ENCODE measurements at regions not wholly inside any gene's neighbourhood (a gene's known extent, or its start where the extent isn't known, plus 50 kb on each side); places are given as distances from the start of the nearest gene placed in this dataset.

DNA sequence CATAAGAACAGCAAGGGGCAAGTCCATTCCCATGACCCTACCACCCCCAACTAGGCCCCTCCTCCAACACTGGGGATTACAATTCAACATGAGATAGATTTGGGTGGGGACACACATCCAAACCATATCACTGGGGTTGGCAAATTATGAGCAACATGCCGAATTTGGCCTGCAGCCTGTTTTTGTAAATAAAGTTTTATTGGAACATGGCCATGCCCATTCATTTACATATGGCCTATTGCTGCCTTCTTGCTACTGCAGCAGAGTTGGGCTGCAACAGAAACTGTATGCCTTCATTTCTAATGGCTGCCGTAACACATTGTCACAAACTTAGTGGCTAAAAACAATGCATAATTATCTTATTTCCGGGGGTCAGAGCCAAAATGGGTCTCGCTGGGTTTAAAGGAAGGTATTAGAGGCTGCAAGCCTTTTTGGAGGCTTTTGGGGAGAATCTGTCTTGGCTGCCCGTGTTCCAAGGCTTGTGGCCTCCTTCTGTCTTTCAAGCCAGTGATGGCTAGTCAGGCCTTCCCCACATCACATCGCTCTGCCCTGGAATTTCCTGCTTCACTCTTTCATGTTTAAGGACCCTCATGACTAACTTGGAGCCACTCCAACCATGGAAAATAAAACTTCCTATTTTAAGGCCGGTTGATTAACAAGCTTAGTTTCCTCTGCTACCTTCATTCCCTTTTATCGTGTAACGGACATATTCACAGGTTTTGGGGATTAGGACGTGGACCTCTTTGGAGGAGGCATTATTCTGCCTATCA, 428.5 kb upstream of the PROK2 start:
- DNase-seq (ENCODE audit: low read depth in 2 of 2): no peak

- DNase-seq (ENCODE audit: low read depth in 2 of 2): no peak
Measured at GRCh38 chr3:72212396-72212795, 427.4 kb upstream of the PROK2 start.

DNA sequence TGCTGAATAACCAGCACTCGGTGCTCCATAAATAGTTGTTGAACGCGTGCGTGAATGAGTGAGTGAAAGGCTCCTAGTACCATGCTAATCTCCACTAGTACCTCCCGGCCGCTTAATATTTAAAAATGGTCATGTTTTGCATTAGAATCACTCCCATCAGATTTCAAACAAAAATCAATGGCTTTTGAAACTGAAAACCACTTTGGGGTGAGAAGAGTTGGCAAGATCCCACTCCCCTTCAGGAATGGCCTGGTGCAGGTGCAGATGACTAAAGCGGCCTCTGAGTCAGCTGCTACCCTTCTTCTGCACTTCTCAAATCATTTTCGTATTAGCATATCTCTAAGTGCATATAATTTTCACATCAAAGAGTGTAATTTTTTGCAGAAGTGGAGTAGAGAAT, 425.3 kb upstream of the PROK2 start:
- DNase-seq (ENCODE audit: low read depth in 2 of 2): no peak

DNA sequence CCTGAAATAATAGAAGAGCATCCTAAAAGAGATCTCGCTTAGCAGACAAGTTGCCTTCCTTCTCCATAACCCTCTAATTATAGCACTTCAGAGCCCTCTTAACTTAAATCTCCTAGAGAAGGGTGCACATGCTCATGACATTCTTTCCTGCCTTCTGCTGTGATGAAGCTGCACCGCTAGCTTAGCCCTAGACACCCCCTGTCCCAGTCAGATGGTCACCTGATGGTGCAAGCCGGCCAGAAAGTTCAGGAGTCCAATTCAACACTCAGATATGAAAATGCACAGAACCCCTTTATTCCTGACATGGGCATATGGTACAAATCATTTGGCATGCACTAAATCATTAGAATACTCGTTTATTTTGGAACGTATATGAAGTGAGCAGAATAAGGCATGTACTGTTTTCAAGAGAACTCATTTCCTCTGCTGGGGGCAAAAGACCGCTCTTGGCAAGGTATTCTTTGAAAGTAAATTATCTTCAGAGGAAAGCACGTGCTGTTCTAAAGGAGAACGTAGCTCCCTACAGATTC, 420.4 kb upstream of the PROK2 start:
- DNase-seq (ENCODE audit: low read depth in 2 of 2): no peak

- DNase-seq (ENCODE audit: low read depth in 2 of 2): no peak
Measured at GRCh38 chr3:72204452-72204851, 419.5 kb upstream of the PROK2 start.

- DNase-seq (ENCODE audit: low read depth in 2 of 2): no peak
Measured at GRCh38 chr3:72203613-72204349, 418.8 kb upstream of the PROK2 start.

GRCh38 chr3:72203105-72203504, 418.2 kb upstream of the PROK2 start:
- DNase-seq (ENCODE audit: low read depth in 2 of 2): no peak

DNA sequence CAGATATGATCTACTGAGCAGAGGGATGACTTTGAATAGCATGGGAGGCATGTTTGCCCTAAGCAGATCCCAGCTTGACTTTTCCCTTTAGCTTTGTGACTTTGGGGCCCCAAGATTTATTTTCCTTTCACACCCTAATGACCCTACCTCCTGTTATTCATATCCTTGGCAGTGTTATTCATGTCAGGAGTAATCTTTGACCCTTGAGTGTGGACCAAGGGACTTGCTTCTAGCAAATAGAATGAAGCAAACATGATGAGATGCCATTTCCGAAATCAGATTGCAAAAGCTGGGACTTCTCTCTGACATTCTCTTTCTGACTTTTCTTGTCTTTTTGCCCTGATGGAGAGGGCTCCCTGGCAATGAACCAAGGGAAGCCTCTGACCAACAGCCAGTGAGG, 415.4 kb upstream of the PROK2 start:
- DNase-seq (ENCODE audit: low read depth in 2 of 2): no peak

DNA sequence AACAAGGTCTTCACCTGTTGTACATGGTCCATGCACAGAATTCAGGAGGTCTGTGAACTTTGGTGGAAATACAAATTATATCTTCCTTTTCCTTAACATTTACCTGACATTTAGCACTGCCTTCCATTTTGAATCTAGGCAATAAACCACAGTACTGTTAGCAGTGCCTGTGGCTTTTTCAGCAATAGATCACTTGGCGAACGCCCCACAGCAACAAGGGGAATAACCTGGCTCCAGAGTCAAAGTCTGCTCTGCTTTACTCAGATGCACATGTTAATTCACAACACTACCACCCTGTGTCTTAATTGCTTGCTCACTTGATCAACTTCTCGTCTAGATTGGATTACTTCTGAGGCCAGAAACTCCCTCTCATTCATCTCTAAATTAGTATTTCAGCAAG, 414.6 kb upstream of the PROK2 start:
- no peak for DNase-seq (ENCODE audit: low read depth in 2 of 2)

GRCh38 chr3:72196377-72196929, 411.5 kb upstream of the PROK2 start:
- DNase-seq (ENCODE audit: low read depth in 2 of 2): no peak

DNA sequence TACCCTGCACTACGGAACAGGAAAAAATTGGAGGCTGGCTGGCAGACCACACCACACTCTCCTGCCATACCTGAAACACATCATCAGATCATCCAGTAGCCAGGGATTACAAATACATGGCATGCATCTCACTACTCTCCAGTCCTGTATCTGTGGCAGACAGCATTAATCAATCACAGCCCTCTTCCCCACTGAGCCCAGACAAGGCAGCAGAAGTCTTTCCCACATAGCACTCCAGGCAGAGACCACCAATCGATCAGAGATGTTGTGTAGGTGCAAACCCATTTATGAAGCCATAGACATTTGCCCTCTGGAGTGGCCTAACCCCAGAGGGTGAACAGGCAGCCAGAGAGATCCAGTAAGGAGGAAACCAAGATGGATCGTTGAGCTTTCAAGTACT, 410.9 kb upstream of the PROK2 start:
- DNase-seq (ENCODE audit: low read depth in 2 of 2): no peak

- no peak for DNase-seq (ENCODE audit: low read depth in 2 of 2)
Measured at GRCh38 chr3:72194458-72194857, 409.5 kb upstream of the PROK2 start.

- DNase-seq (ENCODE audit: low read depth in 2 of 2): no peak
Measured at GRCh38 chr3:72193771-72194430, 409.0 kb upstream of the PROK2 start.

- DNase-seq (ENCODE audit: low read depth in 2 of 2): no peak
Measured at GRCh38 chr3:72192572-72192971, 407.6 kb upstream of the PROK2 start.

GRCh38 chr3:72191209-72191960, 406.4 kb upstream of the PROK2 start:
- DNase-seq (ENCODE audit: low read depth in 2 of 2): no peak

DNA sequence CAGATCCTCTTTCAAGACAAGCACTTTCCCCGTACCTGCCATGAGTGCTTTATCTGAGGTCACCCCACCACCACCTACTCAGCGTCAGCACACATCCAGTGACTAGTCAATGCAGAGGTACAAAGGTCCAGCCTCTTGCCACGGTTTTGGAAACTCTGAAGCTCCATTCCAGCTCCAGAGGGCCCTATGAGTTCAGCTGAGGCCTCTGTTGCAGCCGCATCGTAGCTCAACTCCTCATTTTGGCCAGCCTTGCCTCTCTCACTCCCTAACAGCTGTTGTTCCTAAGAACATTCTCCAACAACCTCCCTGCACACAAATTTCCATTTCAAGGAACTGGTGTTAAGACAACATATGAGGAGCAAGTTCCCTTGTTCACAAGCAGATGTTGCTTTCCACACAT, 405.1 kb upstream of the PROK2 start:
- DNase-seq (ENCODE audit: low read depth in 2 of 2): no peak

- no peak for DNase-seq (ENCODE audit: low read depth in 2 of 2)
Measured at GRCh38 chr3:72189339-72189738, 404.4 kb upstream of the PROK2 start.

GRCh38 chr3:72188536-72188935, 403.6 kb upstream of the PROK2 start:
- DNase-seq (ENCODE audit: low read depth in 2 of 2): no peak

- DNase-seq (ENCODE audit: low read depth in 2 of 2): no peak
Measured at GRCh38 chr3:72187131-72187530, 402.2 kb upstream of the PROK2 start.

GRCh38 chr3:72186400-72186855, 401.5 kb upstream of the PROK2 start:
- DNase-seq (ENCODE audit: low read depth in 2 of 2): no peak

Data from stimulated activated CD8-positive, alpha-beta memory T cell treated with anti-CD3 and anti-CD28 coated beads, Interleukin-7, amount 100 ng/mL, for 4 hours (primary cell).